Gastroesophageal sphincter (tissue), 4 donors: ENCODE measurements at regions not wholly inside any gene's neighbourhood (a gene's known extent, or its start where the extent isn't known, plus 50 kb on each side); places are given as distances from the start of the nearest gene placed in this dataset.

Experiments
- ATAC-seq: fragments of 150-250 bp; one replicate; pipeline ENCODE4 v1.9.1; 2016; ENCODE audit warnings: mild to moderate bottlenecking, moderate library complexity
- H3K27ac ChIP-seq, 4 donors: fragments of 200-600 bp; sonication (generic) in 3 of 4; 1 replicate in 3 of 4; 2 replicates in 1 of 4; pipeline ENCODE4 v1.5.1; 2016 to 2019
- H3K27me3 ChIP-seq: fragments of 200-600 bp; sonication (generic); one replicate; pipeline ENCODE4 v1.5.1; 2019
- H3K36me3 ChIP-seq, 2 donors: fragments of 200-600 bp; sonication (generic); one replicate each; pipeline ENCODE4 v1.5.1; 2019; ENCODE audit warnings: control low read depth in 1 of 2
- H3K4me1 ChIP-seq, 3 donors: fragments of 200-600 bp; sonication (generic); 1 replicate in 2 of 3; 2 replicates in 1 of 3; pipeline ENCODE4 v1.5.1; 2016 to 2019; ENCODE audit warnings: control low read depth in 2 of 3
- H3K4me3 ChIP-seq, 2 donors: fragments of 200-600 bp; sonication (generic); one replicate each; pipeline ENCODE4 v1.5.1; 2019; ENCODE audit warnings: mild to moderate bottlenecking in 1 of 2, moderate library complexity in 1 of 2
- H3K9me3 ChIP-seq, 3 donors: fragments of 200-600 bp; sonication (generic); one replicate each; pipeline ENCODE4 v1.5.1; 2017 to 2019; ENCODE audit warnings: control low read depth in 2 of 3
- CTCF ChIP-seq, 4 experiments: fragments of 200-600 bp in 2 of 4; fragments of 450-650 bp in 2 of 4; sonication (generic) in 1 of 4; IDR thresholded peaks; one replicate each; pipeline ENCODE4 v1.5.1; 2017 to 2019; ENCODE audit warnings: antibody characterized with exemption in 4 of 4, mild to moderate bottlenecking in 2 of 4, moderate library complexity in 2 of 4
- EP300 ChIP-seq: sonication (generic); formaldehyde crosslinking; IDR thresholded peaks from one replicate; pipeline ENCODE4 v1.6.1; 2017; ENCODE audit warnings: antibody characterized with exemption, mild to moderate bottlenecking
- POLR2A ChIP-seq, 2 donors: fragments of 450-650 bp; IDR thresholded peaks; one replicate each; pipeline ENCODE4 v1.6.1; 2017; ENCODE audit warnings: antibody characterized with exemption in 2 of 2, mild to moderate bottlenecking in 2 of 2, moderate library complexity in 1 of 2
- POLR2AphosphoS5 ChIP-seq: sonication (generic); formaldehyde crosslinking; IDR thresholded peaks from one replicate; pipeline ENCODE4 v1.6.1; 2017; ENCODE audit warnings: antibody characterized with exemption
- WGBS, 2 donors: methylation state at CpG; one replicate each; pipeline ENCODE4 v1.1.5; 2018; ENCODE audit warnings: low coverage in 1 of 2; 5-methylcytosine and 5-hydroxymethylcytosine counted together

- no peak overlapping the region for H3K27ac ChIP-seq
- H3K36me3 ChIP-seq = no peaks in the 10 kb centered on the region
- 100% methylated on average over 1 of the region's 1 CpG; no CpG with 5 or more reads in 1 of the 2 donors for WGBS, 2 donors
- TF ChIP-seq POLR2A (IDR thresholded peaks at IDR 0.05) = no peak
- TF ChIP-seq CTCF (IDR thresholded peaks at IDR 0.05) = no peak
- TF ChIP-seq EP300 = no peak
- no peak for TF ChIP-seq POLR2AphosphoS5
- no peaks in the 10 kb centered on the region for H3K27me3 ChIP-seq
- H3K4me1 ChIP-seq = peaks cover 0 to 6% (median 0%) of the 10 kb centered on the region in 3 donors
- H3K9me3 ChIP-seq = no peaks in the 10 kb centered on the region
- no peak overlapping the region for H3K4me3 ChIP-seq
- ATAC-seq = no peak
Observed at GRCh38 chr1:217260676-217261075, 370.2 kb downstream of the GPATCH2 start.

GRCh38 chr1:217253985-217254384, 376.9 kb downstream of the GPATCH2 start:
- ATAC-seq = no peak
- Histone ChIP-seq H3K9me3 (no peaks in the 10 kb centered on the region), H3K4me3 (no peak overlapping the region), H3K27me3 (no peaks in the 10 kb centered on the region), H3K4me1 (no peaks in the 10 kb centered on the region), H3K36me3 (no peaks in the 10 kb centered on the region), H3K27ac (no peak overlapping the region)
- no peak for TF ChIP-seq POLR2AphosphoS5

GRCh38 chr1:217253351-217253750, 377.5 kb downstream of the GPATCH2 start:
- H3K27ac ChIP-seq = no peak overlapping the region
- 86 to 100% methylated on average over 1 to 2 of the region's 2 CpGs for WGBS, 2 donors
- no peaks in the 10 kb centered on the region for H3K36me3 ChIP-seq

GRCh38 chr1:217251121-217251520, 379.8 kb downstream of the GPATCH2 start:
- H3K4me1 ChIP-seq = no peaks in the 10 kb centered on the region
- 86 to 100% methylated on average over 1 of the region's 1 CpG for WGBS, 2 donors
- no peaks in the 10 kb centered on the region for H3K9me3 ChIP-seq
- no peak for TF ChIP-seq EP300
- no peak for TF ChIP-seq POLR2A (IDR thresholded peaks at IDR 0.05)
- TF ChIP-seq POLR2AphosphoS5 = no peak
- TF ChIP-seq CTCF (IDR thresholded peaks at IDR 0.05) = no peak
- H3K4me3 ChIP-seq = no peak overlapping the region
- no peak for ATAC-seq
- no peak overlapping the region for H3K27ac ChIP-seq
- no peaks in the 10 kb centered on the region for H3K36me3 ChIP-seq
- H3K27me3 ChIP-seq = no peaks in the 10 kb centered on the region

More at GRCh38 chr1:217253351-217253750, 377.5 kb downstream of the GPATCH2 start:
- H3K9me3 ChIP-seq = no peaks in the 10 kb centered on the region
- H3K27me3 ChIP-seq = no peaks in the 10 kb centered on the region
- no peak overlapping the region for H3K4me3 ChIP-seq
- TF ChIP-seq CTCF (IDR thresholded peaks at IDR 0.05) (no peak), POLR2AphosphoS5 (no peak), POLR2A (IDR thresholded peaks at IDR 0.05) (no peak), EP300 (no peak)
- H3K4me1 ChIP-seq = no peaks in the 10 kb centered on the region
- no peak for ATAC-seq

- Histone ChIP-seq H3K9me3 (no peaks in the 10 kb centered on the region), H3K36me3 (no peaks in the 10 kb centered on the region), H3K4me3 (no peak overlapping the region), H3K27me3 (no peaks in the 10 kb centered on the region), H3K27ac (no peak overlapping the region), H3K4me1 (peaks cover 2 to 7% (median 2%) of the 10 kb centered on the region in 3 donors)
- 93% methylated on average over 3 of the region's 3 CpGs for WGBS, 2 donors
- no peak for ATAC-seq
- TF ChIP-seq POLR2AphosphoS5 = no peak
- no peak for TF ChIP-seq CTCF (IDR thresholded peaks at IDR 0.05)
- no peak for TF ChIP-seq POLR2A (IDR thresholded peaks at IDR 0.05)
- TF ChIP-seq EP300 = no peak
Observed at GRCh38 chr1:217249857-217250256, 381.0 kb downstream of the GPATCH2 start.
